GM12891 (cell line): ENCODE measurements at regions not wholly inside any gene's neighbourhood (a gene's known extent, or its start where the extent isn't known, plus 50 kb on each side); places are given as distances from the start of the nearest gene placed in this dataset.
"Not testable (repeated sequence)": the region's sequence is repeated elsewhere in the genome, so short reads cannot be mapped to it uniquely, and the experiment has no call there.

Experiments used
- PAX5 ChIP-seq: IDR thresholded peaks from 2 replicates; pipeline ENCODE4 v1.6.1; 2011; ENCODE audit warnings: low read length, moderate library complexity, mild to moderate bottlenecking; ENCODE audit not compliant: insufficient read depth, severe bottlenecking
- POLR2A ChIP-seq: IDR thresholded peaks from 2 replicates; pipeline ENCODE4 v1.6.1; 2011; ENCODE audit warnings: low read depth, low read length, control low read depth
- POLR2AphosphoS5 ChIP-seq: IDR thresholded peaks from 2 replicates; pipeline ENCODE4 v1.6.1; 2011; ENCODE audit warnings: low read depth, low read length, control low read depth
- POU2F2 ChIP-seq: IDR thresholded peaks from 2 replicates; pipeline ENCODE4 v1.6.1; 2011; ENCODE audit warnings: low read depth, mild to moderate bottlenecking, control low read depth, low read length, moderate library complexity
- SPI1 ChIP-seq: IDR thresholded peaks from 2 replicates; pipeline ENCODE4 v1.6.1; 2011; ENCODE audit warnings: low read depth, low read length, control low read depth
- TAF1 ChIP-seq: IDR thresholded peaks from 2 replicates; pipeline ENCODE4 v1.6.1; 2011; ENCODE audit warnings: low read depth, low read length, control low read depth

DNA sequence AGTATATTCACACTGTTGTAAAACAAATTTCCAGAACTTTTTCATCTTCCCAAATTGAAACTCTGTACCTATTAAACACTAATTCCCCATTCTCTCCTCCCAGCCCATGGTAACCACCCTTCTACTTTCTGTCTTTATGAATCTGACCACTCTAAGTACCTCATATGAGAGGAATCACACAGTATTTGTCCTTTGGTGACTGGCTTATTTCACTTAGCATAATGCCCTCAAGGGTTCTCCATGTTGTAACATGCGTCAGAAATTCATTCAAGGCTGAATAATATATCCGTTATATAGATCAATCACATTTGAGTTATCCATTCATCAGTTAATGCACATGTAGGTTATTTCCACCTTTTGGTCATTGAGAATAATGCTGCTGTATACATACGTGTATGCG lies 162.2 kb downstream of the GOSR1 start:
- TF ChIP-seq POLR2A, TAF1, POLR2AphosphoS5, PAX5, POU2F2, SPI1: not testable (repeated sequence)
